CD4-positive, alpha-beta T cell (primary cell): ENCODE measurements at regions not wholly inside any gene's neighbourhood (a gene's known extent, or its start where the extent isn't known, plus 50 kb on each side); places are given as distances from the start of the nearest gene placed in this dataset.

Source experiments
- ATAC-seq: fragments of 200-7000 bp; cut with Tn5 transposase; one replicate; pipeline ENCODE4 v1.10.0; 2022; ENCODE audit warnings: mild to moderate bottlenecking; ENCODE audit not compliant: poor library complexity
- CTCF ChIA-PET: fragments of 350-600 bp; sonication (Branson Sonifier 250); formaldehyde crosslinking; loops from one replicate; lab custom pipeline; 2021; ENCODE audit warnings: antibody characterized with exemption, inconsistent platforms; lab: Charles Lee
- POLR2A ChIA-PET: fragments of 350-600 bp; sonication (Branson Sonifier 250); formaldehyde crosslinking; loops from one replicate; lab custom pipeline; 2021; ENCODE audit warnings: antibody characterized with exemption, inconsistent platforms; lab: Charles Lee
- DNase-seq, 14 experiments: peaks; one replicate each; pipeline ENCODE4 v3.0.0-alpha.2; 2013 to 2020; ENCODE audit warnings: mixed read lengths in 2 of 14
- H3K27ac ChIP-seq, 2 donors: one replicate each; pipeline versions ENCODE4 v1.5.1 to v1.7.0; 2013; ENCODE audit warnings: low read length in 2 of 2, low read depth in 1 of 2, mild to moderate bottlenecking in 1 of 2
- H3K27me3 ChIP-seq, 2 experiments: 1 replicate in 1 of 2; 2 replicates in 1 of 2; pipeline versions ENCODE4 v1.6.1 to v1.7.0; 2013; ENCODE audit warnings: low read length in 2 of 2, control low read depth in 1 of 2, mild to moderate bottlenecking in 1 of 2, moderate library complexity in 1 of 2; ENCODE audit not compliant: insufficient read depth in 2 of 2, control insufficient read depth in 1 of 2
- H3K36me3 ChIP-seq: one replicate; pipeline ENCODE4 v1.6.1; 2013; ENCODE audit warnings: low read length, control low read depth; ENCODE audit not compliant: insufficient read depth
- H3K4me1 ChIP-seq: one replicate; pipeline ENCODE4 v1.6.1; 2013; ENCODE audit warnings: low read length, control low read depth; ENCODE audit not compliant: insufficient read depth
- H3K4me3 ChIP-seq: one replicate; pipeline ENCODE4 v1.5.1; 2013; ENCODE audit warnings: mild to moderate bottlenecking, low read length, moderate library complexity
- H3K9me3 ChIP-seq, 2 experiments: 1 replicate in 1 of 2; 2 replicates in 1 of 2; pipeline versions ENCODE4 v1.6.1 to v1.7.0; 2013; ENCODE audit warnings: low read length in 2 of 2, mild to moderate bottlenecking in 2 of 2, control low read depth in 1 of 2, moderate library complexity in 1 of 2; ENCODE audit not compliant: control insufficient read depth in 1 of 2, insufficient read depth in 1 of 2
- H3K27ac Mint-ChIP-seq: one replicate; pipeline ENCODE4 v1.8.0; 2020; ENCODE audit warnings: mixed read lengths
- H3K27me3 Mint-ChIP-seq: one replicate; pipeline ENCODE4 v1.8.0; 2021; ENCODE audit warnings: mixed read lengths
- H3K36me3 Mint-ChIP-seq: one replicate; pipeline ENCODE4 v1.8.0; 2021; ENCODE audit warnings: low read depth, mixed read lengths
- H3K4me1 Mint-ChIP-seq: one replicate; pipeline ENCODE4 v1.8.0; 2021; ENCODE audit warnings: low read depth, mixed read lengths
- H3K4me3 Mint-ChIP-seq: one replicate; pipeline ENCODE4 v1.8.0; 2020; ENCODE audit warnings: mild to moderate bottlenecking, mixed read lengths
- H3K9me3 Mint-ChIP-seq: one replicate; pipeline ENCODE4 v1.8.0; 2020; ENCODE audit warnings: mixed read lengths
- CTCF ChIP-seq: fragments of 200-600 bp; IDR thresholded peaks from one replicate; pipeline ENCODE4 v1.8.0; 2022; ENCODE audit warnings: antibody characterized with exemption, mild to moderate bottlenecking
- intact Hi-C, 2 experiments: fragments of 100-400 bp; cut with DNase I in 1 of 2; cut with micrococcal nuclease in 1 of 2; formaldehyde crosslinking; loops; one replicate each; pipeline versions ENCODE4 v1.15.1 to v1.9.0; 2023 to 2025; cut with DNase I, micrococcal nuclease

GRCh38 chr9:118148990-118149389, 444.8 kb downstream of the TLR4 start:
- intact Hi-C loops = no loop called here
- ATAC-seq (no peak), DNase-seq (no peak)
- Histone ChIP-seq H3K36me3 (no peaks in the 10 kb centered on the region), H3K4me3 (no peak overlapping the region), H3K4me1 (no peaks in the 10 kb centered on the region), H3K9me3 (no peaks in the 10 kb centered on the region), H3K27ac (no peak overlapping the region), H3K27me3 (no peaks in the 10 kb centered on the region)
- ChIA-PET CTCF (no interaction called here), POLR2A (no interaction called here)
- TF ChIP-seq CTCF = no peak
- Mint-ChIP-seq H3K36me3 (no peaks in the 10 kb centered on the region), H3K9me3 (no peaks in the 10 kb centered on the region), H3K4me3 (no peak overlapping the region), H3K4me1 (no peaks in the 10 kb centered on the region), H3K27ac (no peak overlapping the region), H3K27me3 (no peaks in the 10 kb centered on the region)

DNA sequence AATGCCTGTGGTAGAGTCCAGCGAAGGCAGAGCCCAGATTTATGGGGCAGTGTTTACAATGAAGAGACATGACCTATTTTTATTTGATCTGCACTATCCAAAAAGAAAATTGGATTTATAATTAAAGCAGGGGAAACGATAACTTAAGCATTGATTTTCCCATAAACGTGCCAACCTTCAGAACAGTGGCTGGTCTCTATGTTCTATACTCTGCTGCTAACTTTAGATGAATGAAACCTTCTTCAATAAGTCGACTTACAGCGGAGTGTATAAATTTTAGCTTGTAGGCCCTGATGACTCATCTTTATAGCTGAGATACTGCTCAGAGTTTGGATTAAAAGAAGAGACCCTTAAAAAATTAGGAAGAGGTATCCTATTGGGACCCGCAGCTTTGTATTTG, 452.6 kb downstream of the TLR4 start:
- Histone ChIP-seq H3K27ac (no peak overlapping the region), H3K27me3 (no peaks in the 10 kb centered on the region), H3K4me1 (no peaks in the 10 kb centered on the region), H3K36me3 (no peaks in the 10 kb centered on the region), H3K9me3 (no peaks in the 10 kb centered on the region), H3K4me3 (no peak overlapping the region)
- ATAC-seq (no peak), DNase-seq (no peak)
- no peak overlapping the region for H3K4me3 Mint-ChIP-seq
- H3K9me3 Mint-ChIP-seq = no peaks in the 10 kb centered on the region
- ChIA-PET CTCF (no interaction called here), POLR2A (no interaction called here)
- no peaks in the 10 kb centered on the region for H3K36me3 Mint-ChIP-seq
- TF ChIP-seq CTCF = no peak
- no peaks in the 10 kb centered on the region for H3K4me1 Mint-ChIP-seq
- no peak overlapping the region for H3K27ac Mint-ChIP-seq
- H3K27me3 Mint-ChIP-seq = peaks cover 4% of the 10 kb centered on the region
- intact Hi-C loops = no loop called here

DNA sequence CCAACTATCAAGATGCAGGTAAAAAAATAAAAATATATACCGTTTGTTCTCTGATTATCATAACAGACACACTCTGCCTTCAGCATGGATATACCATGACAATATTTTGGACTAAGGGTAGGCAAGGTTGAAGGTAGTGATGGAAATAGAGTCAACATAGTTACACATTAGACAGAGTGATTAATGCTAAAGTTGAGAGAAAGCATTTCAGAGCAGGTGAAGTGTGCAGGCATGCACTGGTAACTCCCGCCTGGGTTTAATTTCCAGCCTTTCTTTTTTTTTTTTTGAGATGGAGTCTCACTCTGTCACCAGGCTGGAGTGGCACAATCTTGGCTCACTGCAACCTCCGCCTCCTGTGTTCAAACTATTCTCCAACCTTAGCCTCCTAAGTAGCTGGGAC, 458.5 kb downstream of the TLR4 start:
- H3K27me3 ChIP-seq = no peaks in the 10 kb centered on the region
- Mint-ChIP-seq H3K9me3 (no peaks in the 10 kb centered on the region), H3K4me1 (no peaks in the 10 kb centered on the region), H3K36me3 (no peaks in the 10 kb centered on the region), H3K27ac (no peak overlapping the region), H3K27me3 (peaks cover 4% of the 10 kb centered on the region), H3K4me3 (no peak overlapping the region)
- DNase-seq = no peak
- intact Hi-C loops = no loop called here
- ChIA-PET CTCF (no interaction called here), POLR2A (no interaction called here)
- ATAC-seq = no peak
- no peak overlapping the region for H3K27ac ChIP-seq
- H3K4me1 ChIP-seq = no peaks in the 10 kb centered on the region
- H3K4me3 ChIP-seq = no peak overlapping the region
- H3K36me3 ChIP-seq = no peaks in the 10 kb centered on the region
- H3K9me3 ChIP-seq = no peaks in the 10 kb centered on the region
- TF ChIP-seq CTCF = no peak
